Caco-2 (cell line): ENCODE measurements at regions not wholly inside any gene's neighbourhood (a gene's known extent, or its start where the extent isn't known, plus 50 kb on each side); places are given as distances from the start of the nearest gene placed in this dataset.

Source experiments
- BruUV-seq: library from RNA; stranded (reverse); fragments of 400-500 nt; replicated peaks from 2 replicates; lab custom pipeline; 2021; lab: Mats Ljungman, UMichigan
- CTCF ChIA-PET: fragments of 300-600 bp; sonication (Branson Sonifier 250); formaldehyde crosslinking; loops from one replicate; lab custom pipeline; 2022; ENCODE audit warnings: antibody characterized with exemption; lab: Charles Lee
- POLR2A ChIA-PET: fragments of 300-600 bp; sonication (Branson Sonifier 250); formaldehyde crosslinking; loops from one replicate; lab custom pipeline; 2022; ENCODE audit warnings: antibody characterized with exemption; lab: Charles Lee
- DNase-seq, 2 experiments: peaks; one replicate each; pipeline versions ENCODE4 v3.0.0 to v3.0.0-alpha.2; 2020 to 2022
- H3K27me3 ChIP-seq: replicated peaks from 2 replicates; pipeline ENCODE4 v1.6.0; 2011; ENCODE audit warnings: low read length; ENCODE audit not compliant: control insufficient read depth, insufficient read depth
- H3K36me3 ChIP-seq: 2 replicates; pipeline ENCODE4 v1.5.1; 2011; ENCODE audit warnings: low read length; ENCODE audit not compliant: control insufficient read depth, insufficient read depth
- H3K4me1 ChIP-seq: fragments of 250-450 bp; sonication (Bioruptor Pico); 2 replicates; pipeline ENCODE4 v1.5.1; 2020; ENCODE audit warnings: mild to moderate bottlenecking
- H3K4me3 ChIP-seq: 2 replicates; pipeline ENCODE4 v1.5.1; 2011; ENCODE audit warnings: low read depth, mild to moderate bottlenecking, control low read depth, low read length
- H3K9me3 ChIP-seq: fragments of 250-450 bp; sonication (Bioruptor Pico); 2 replicates; pipeline ENCODE4 v1.5.1; 2020; ENCODE audit warnings: mild to moderate bottlenecking, moderate library complexity
- H3K27ac Mint-ChIP-seq: one replicate; pipeline ENCODE4 v1.8.0; 2022; ENCODE audit warnings: mixed read lengths; ENCODE audit not compliant: unreplicated experiment
- H3K27me3 Mint-ChIP-seq: one replicate; pipeline ENCODE4 v1.8.0; 2022; ENCODE audit warnings: mixed read lengths; ENCODE audit not compliant: insufficient read depth, unreplicated experiment
- H3K36me3 Mint-ChIP-seq: one replicate; pipeline ENCODE4 v1.8.0; 2022; ENCODE audit warnings: mild to moderate bottlenecking, mixed read lengths; ENCODE audit not compliant: insufficient read depth, unreplicated experiment
- H3K4me1 Mint-ChIP-seq: one replicate; pipeline ENCODE4 v1.8.0; 2022; ENCODE audit warnings: low read depth, mixed read lengths; ENCODE audit not compliant: unreplicated experiment
- H3K4me3 Mint-ChIP-seq: one replicate; pipeline ENCODE4 v1.8.0; 2022; ENCODE audit warnings: mild to moderate bottlenecking, moderate library complexity, mixed read lengths; ENCODE audit not compliant: unreplicated experiment
- H3K9me3 Mint-ChIP-seq: one replicate; pipeline ENCODE4 v1.8.0; 2022; ENCODE audit warnings: mixed read lengths; ENCODE audit not compliant: unreplicated experiment
- CTCF ChIP-seq, 2 experiments: fragments of 200-600 bp in 1 of 2; IDR thresholded peaks; 1 replicate in 1 of 2; 2 replicates in 1 of 2; pipeline versions ENCODE4 v1.5.1 to v1.8.0; 2011 to 2022; ENCODE audit warnings: antibody characterized with exemption in 1 of 2, control low read depth in 1 of 2, inconsistent platforms in 1 of 2, low read depth in 1 of 2, low read length in 1 of 2, mild to moderate bottlenecking in 1 of 2, moderate library complexity in 1 of 2; ENCODE audit not compliant: insufficient read depth in 1 of 2, severe bottlenecking in 1 of 2, unreplicated experiment in 1 of 2
- intact Hi-C: fragments of 100-400 bp; cut with micrococcal nuclease; formaldehyde crosslinking; loops from one replicate; pipeline ENCODE4 v1.10.0; 2022; ENCODE audit not compliant: unreplicated experiment

- no peak for DNase-seq
- no peaks in the 10 kb centered on the region for H3K27me3 ChIP-seq
- ChIA-PET CTCF (no interaction called here), POLR2A (no interaction called here)
- H3K4me3 ChIP-seq = no peak overlapping the region
- no peaks in the 10 kb centered on the region for H3K4me1 ChIP-seq
- intact Hi-C loops = no loop called here
- H3K9me3 Mint-ChIP-seq = no peaks in the 10 kb centered on the region
- no peaks in the 10 kb centered on the region for H3K27me3 Mint-ChIP-seq
- no peaks in the 10 kb centered on the region for H3K36me3 ChIP-seq
- H3K27ac Mint-ChIP-seq = no peak overlapping the region
- TF ChIP-seq CTCF (IDR thresholded peaks at IDR 0.05; ENCODE audit: insufficient read depth in 1 of 2, low read depth in 1 of 2, low read length in 1 of 2, severe bottlenecking in 1 of 2, unreplicated experiment in 1 of 2) = no peak
- H3K9me3 ChIP-seq = no peaks in the 10 kb centered on the region; the same call in 1 of the 2 replicates
- no peaks in the 10 kb centered on the region for H3K36me3 Mint-ChIP-seq
- no peak overlapping the region for H3K4me3 Mint-ChIP-seq
- no peaks in the 10 kb centered on the region for H3K4me1 Mint-ChIP-seq
- no TSS peak for BruUV-seq
These were observed 834.4 kb upstream of the NRXN1 start for GRCh38 chr2:51866361-51866760.

- ChIA-PET CTCF (no interaction called here), POLR2A (no interaction called here)
- Mint-ChIP-seq H3K27me3 (no peaks in the 10 kb centered on the region), H3K4me3 (no peak overlapping the region), H3K36me3 (no peaks in the 10 kb centered on the region), H3K9me3 (no peaks in the 10 kb centered on the region), H3K27ac (no peak overlapping the region), H3K4me1 (no peaks in the 10 kb centered on the region)
- H3K27me3 ChIP-seq = no peaks in the 10 kb centered on the region
- intact Hi-C loops = no loop called here
- no peak for TF ChIP-seq CTCF (IDR thresholded peaks at IDR 0.05; ENCODE audit: insufficient read depth in 1 of 2, low read depth in 1 of 2, low read length in 1 of 2, severe bottlenecking in 1 of 2, unreplicated experiment in 1 of 2)
- H3K4me3 ChIP-seq = no peak overlapping the region
- no TSS peak for BruUV-seq
- H3K4me1 ChIP-seq = no peaks in the 10 kb centered on the region
- H3K36me3 ChIP-seq = no peaks in the 10 kb centered on the region
- no peaks in the 10 kb centered on the region for H3K9me3 ChIP-seq
- DNase-seq = no peak
These were observed 827.3 kb upstream of the NRXN1 start for GRCh38 chr2:51859260-51859659.

GRCh38 chr2:51855683-51856082 lies 823.8 kb upstream of the NRXN1 start:
- ChIA-PET CTCF (no interaction called here), POLR2A (no interaction called here)
- no peak overlapping the region for H3K4me3 Mint-ChIP-seq
- no peaks in the 10 kb centered on the region for H3K27me3 Mint-ChIP-seq
- no peak for TF ChIP-seq CTCF (IDR thresholded peaks at IDR 0.05; ENCODE audit: insufficient read depth in 1 of 2, low read depth in 1 of 2, low read length in 1 of 2, severe bottlenecking in 1 of 2, unreplicated experiment in 1 of 2)
- Histone ChIP-seq H3K4me3 (no peak overlapping the region), H3K36me3 (no peaks in the 10 kb centered on the region), H3K27me3 (no peaks in the 10 kb centered on the region), H3K9me3 (no peaks in the 10 kb centered on the region), H3K4me1 (no peaks in the 10 kb centered on the region)
- DNase-seq = no peak
- intact Hi-C loops = no loop called here
- no peaks in the 10 kb centered on the region for H3K9me3 Mint-ChIP-seq
- H3K27ac Mint-ChIP-seq = no peak overlapping the region
- no TSS peak for BruUV-seq
- H3K36me3 Mint-ChIP-seq = no peaks in the 10 kb centered on the region
- no peaks in the 10 kb centered on the region for H3K4me1 Mint-ChIP-seq
